ENCODE measurements at regions not wholly inside any gene's neighbourhood (a gene's known extent, or its start where the extent isn't known, plus 50 kb on each side); places are given as distances from the start of the nearest gene placed in this dataset.

GRCh38 chr2:116706396-116706795, 1108.1 kb upstream of the DDX18 start:
- no peaks in the 10 kb centered on the region for H3K27me3 Mint-ChIP-seq (ENCODE audit: low read depth)
- peaks cover 4% of the 10 kb centered on the region for H3K4me1 Mint-ChIP-seq
- H3K36me3 Mint-ChIP-seq (ENCODE audit: low read depth), result no peaks in the 10 kb centered on the region
- TF ChIP-seq CTCF (conservative IDR thresholded peaks at IDR 0.05), result no peak
- no peak overlapping the region for H3K4me3 Mint-ChIP-seq
- no peak for DNase-seq (ENCODE audit: low read depth, low spot score)
- H3K27ac Mint-ChIP-seq (ENCODE audit: unreplicated experiment), result no peak overlapping the region
- no peaks in the 10 kb centered on the region for H3K9me3 Mint-ChIP-seq

- H3K27ac Mint-ChIP-seq (ENCODE audit: unreplicated experiment), result no peak overlapping the region
- no peak for DNase-seq (ENCODE audit: low read depth, low spot score)
- no peaks in the 10 kb centered on the region for H3K9me3 Mint-ChIP-seq
- no peaks in the 10 kb centered on the region for H3K27me3 Mint-ChIP-seq (ENCODE audit: low read depth)
- H3K4me3 Mint-ChIP-seq, result no peak overlapping the region
- no peak for TF ChIP-seq CTCF (conservative IDR thresholded peaks at IDR 0.05)
- H3K36me3 Mint-ChIP-seq (ENCODE audit: low read depth), result no peaks in the 10 kb centered on the region
- H3K4me1 Mint-ChIP-seq, result no peaks in the 10 kb centered on the region
These were observed 1098.5 kb upstream of the DDX18 start for GRCh38 chr2:116716038-116716437.

- H3K9me3 Mint-ChIP-seq, result no peaks in the 10 kb centered on the region
- no peak overlapping the region for H3K27ac Mint-ChIP-seq (ENCODE audit: unreplicated experiment)
- H3K36me3 Mint-ChIP-seq (ENCODE audit: low read depth), result no peaks in the 10 kb centered on the region
- DNase-seq (ENCODE audit: low read depth, low spot score), result no peak
- no peaks in the 10 kb centered on the region for H3K4me1 Mint-ChIP-seq
- no peaks in the 10 kb centered on the region for H3K27me3 Mint-ChIP-seq (ENCODE audit: low read depth)
- no peak for TF ChIP-seq CTCF (conservative IDR thresholded peaks at IDR 0.05)
- H3K4me3 Mint-ChIP-seq, result no peak overlapping the region
These were observed 1098.0 kb upstream of the DDX18 start for GRCh38 chr2:116716444-116716843.

GRCh38 chr2:116717832-116718231, 1096.7 kb upstream of the DDX18 start:
- TF ChIP-seq CTCF (conservative IDR thresholded peaks at IDR 0.05), result no peak
- H3K27ac Mint-ChIP-seq (ENCODE audit: unreplicated experiment), result no peak overlapping the region
- no peak overlapping the region for H3K4me3 Mint-ChIP-seq
- peaks cover 5% of the 10 kb centered on the region for H3K9me3 Mint-ChIP-seq
- DNase-seq (ENCODE audit: low read depth, low spot score), result no peak
- H3K36me3 Mint-ChIP-seq (ENCODE audit: low read depth), result no peaks in the 10 kb centered on the region
- H3K27me3 Mint-ChIP-seq (ENCODE audit: low read depth), result no peaks in the 10 kb centered on the region
- H3K4me1 Mint-ChIP-seq, result no peaks in the 10 kb centered on the region

- no peak for DNase-seq (ENCODE audit: low read depth, low spot score)
- no peaks in the 10 kb centered on the region for H3K4me1 Mint-ChIP-seq
- no peak for TF ChIP-seq CTCF (conservative IDR thresholded peaks at IDR 0.05)
- H3K27ac Mint-ChIP-seq (ENCODE audit: unreplicated experiment), result no peak overlapping the region
- H3K36me3 Mint-ChIP-seq (ENCODE audit: low read depth), result no peaks in the 10 kb centered on the region
- H3K27me3 Mint-ChIP-seq (ENCODE audit: low read depth), result no peaks in the 10 kb centered on the region
- H3K9me3 Mint-ChIP-seq, result peaks cover 5% of the 10 kb centered on the region
- H3K4me3 Mint-ChIP-seq, result no peak overlapping the region
These were observed 1096.0 kb upstream of the DDX18 start for GRCh38 chr2:116718451-116718850.

GRCh38 chr2:116719836-116720235, 1094.7 kb upstream of the DDX18 start:
- no peaks in the 10 kb centered on the region for H3K27me3 Mint-ChIP-seq (ENCODE audit: low read depth)

More at GRCh38 chr2:116719836-116720235, 1094.7 kb upstream of the DDX18 start:
- no peak overlapping the region for H3K4me3 Mint-ChIP-seq
- no peak for DNase-seq (ENCODE audit: low read depth, low spot score)
- H3K27ac Mint-ChIP-seq (ENCODE audit: unreplicated experiment), result no peak overlapping the region
- peaks cover 5% of the 10 kb centered on the region for H3K9me3 Mint-ChIP-seq
- H3K36me3 Mint-ChIP-seq (ENCODE audit: low read depth), result no peaks in the 10 kb centered on the region
- no peak for TF ChIP-seq CTCF (conservative IDR thresholded peaks at IDR 0.05)
- H3K4me1 Mint-ChIP-seq, result no peaks in the 10 kb centered on the region
